GM18861 (cell line): ENCODE measurements at regions not wholly inside any gene's neighbourhood (a gene's known extent, or its start where the extent isn't known, plus 50 kb on each side); places are given as distances from the start of the nearest gene placed in this dataset.
"Not testable (repeated sequence)": the region's sequence is repeated elsewhere in the genome, so short reads cannot be mapped to it uniquely, and the experiment has no call there.

Source experiments
- ATAC-seq: cut with Tn5 transposase; IDR thresholded peaks from one replicate; pipeline ENCODE4 v1.9.1; 2021; ENCODE audit not compliant: unreplicated experiment

GRCh38 chr3:116981089-116981488 is 271.5 kb downstream of the TUSC7 start:
- no peak for ATAC-seq

GRCh38 chr3:116984301-116984700 is 274.7 kb downstream of the TUSC7 start:
- no peak for ATAC-seq

GRCh38 chr3:116994351-116994879 is 284.8 kb downstream of the TUSC7 start:
- no peak for ATAC-seq

GRCh38 chr3:117003501-117003900 is 293.9 kb downstream of the TUSC7 start:
- no peak for ATAC-seq

DNA sequence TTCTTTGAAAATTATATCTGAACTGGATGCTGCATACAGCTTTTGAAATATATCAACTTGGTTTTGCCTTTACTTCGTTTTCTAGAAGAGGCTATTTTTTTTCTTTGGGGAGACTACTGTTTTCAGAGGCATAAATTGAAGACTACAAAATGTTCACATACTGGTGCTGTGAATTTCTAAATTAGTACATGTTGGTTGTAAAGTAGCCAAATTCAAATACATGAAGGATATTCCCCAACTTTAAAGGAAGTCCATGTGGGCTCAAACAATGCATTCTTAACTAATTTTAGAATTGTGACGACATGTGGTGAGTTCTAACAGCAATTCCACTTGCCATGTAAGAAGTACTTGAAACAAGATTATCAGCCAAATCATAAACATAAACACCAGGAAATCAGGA is 295.7 kb downstream of the TUSC7 start:
- no peak for ATAC-seq

DNA sequence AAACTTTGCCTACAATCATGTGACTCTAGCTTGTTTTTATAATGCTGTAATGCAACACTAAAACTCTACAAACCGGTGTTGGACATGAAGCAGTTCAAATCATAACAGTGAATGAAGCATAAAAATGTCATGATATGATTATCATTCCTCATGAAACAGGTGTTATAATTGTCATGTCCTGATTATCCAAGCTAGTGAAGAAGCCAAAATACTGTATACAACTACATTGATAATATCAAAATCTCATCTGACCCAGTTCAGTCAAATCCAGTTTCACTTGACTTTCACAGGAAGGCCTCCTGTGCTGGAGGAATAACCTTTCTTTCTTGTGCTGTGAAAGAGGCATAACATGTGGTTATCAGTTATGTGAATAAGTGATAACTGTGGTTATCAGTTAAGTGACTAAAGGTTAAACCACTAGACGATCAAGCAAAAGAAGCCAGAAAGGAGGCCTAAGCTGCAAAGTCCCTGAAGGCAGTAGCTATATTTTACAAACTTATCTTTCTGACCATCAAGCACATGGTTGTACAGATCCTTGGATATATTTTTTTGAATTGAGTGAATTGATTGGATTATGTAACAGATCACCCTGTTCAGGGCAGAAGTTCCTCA is 296.4 kb downstream of the TUSC7 start:
- ATAC-seq = no peak

GRCh38 chr3:117010318-117010717 is 300.7 kb downstream of the TUSC7 start:
- no peak for ATAC-seq

- ATAC-seq = no peak
Measured at GRCh38 chr3:117011687-117012250, 302.2 kb downstream of the TUSC7 start.

DNA sequence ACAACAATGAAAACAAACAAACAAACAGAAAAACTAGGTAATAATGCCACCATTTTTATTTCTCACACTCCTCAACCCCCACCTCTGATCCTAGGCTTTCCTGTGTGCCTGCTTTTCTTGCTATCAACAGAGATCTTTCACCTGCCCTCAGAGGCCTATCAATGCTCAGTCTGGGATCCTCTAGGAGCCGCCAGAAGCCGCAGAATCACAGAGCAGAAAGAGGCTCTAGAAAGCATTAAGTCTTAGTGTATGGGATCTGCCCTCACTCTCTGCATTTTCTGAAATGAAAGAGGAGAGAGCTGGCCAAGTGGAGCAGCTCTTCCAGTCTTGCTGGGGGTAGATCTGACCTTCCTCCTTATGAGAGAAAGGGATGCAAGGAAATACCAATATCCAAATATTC is 306.8 kb downstream of the TUSC7 start:
- ATAC-seq = no peak

- peak; percentile 63 for ATAC-seq
Measured at GRCh38 chr3:117017135-117017894, 307.7 kb downstream of the TUSC7 start.

- no peak for ATAC-seq
Measured at GRCh38 chr3:117018655-117019054, 309.1 kb downstream of the TUSC7 start.

GRCh38 chr3:117019082-117019713 is 309.6 kb downstream of the TUSC7 start:
- ATAC-seq = peak; percentile 50

GRCh38 chr3:117026401-117026800 is 316.8 kb downstream of the TUSC7 start:
- ATAC-seq = no peak

DNA sequence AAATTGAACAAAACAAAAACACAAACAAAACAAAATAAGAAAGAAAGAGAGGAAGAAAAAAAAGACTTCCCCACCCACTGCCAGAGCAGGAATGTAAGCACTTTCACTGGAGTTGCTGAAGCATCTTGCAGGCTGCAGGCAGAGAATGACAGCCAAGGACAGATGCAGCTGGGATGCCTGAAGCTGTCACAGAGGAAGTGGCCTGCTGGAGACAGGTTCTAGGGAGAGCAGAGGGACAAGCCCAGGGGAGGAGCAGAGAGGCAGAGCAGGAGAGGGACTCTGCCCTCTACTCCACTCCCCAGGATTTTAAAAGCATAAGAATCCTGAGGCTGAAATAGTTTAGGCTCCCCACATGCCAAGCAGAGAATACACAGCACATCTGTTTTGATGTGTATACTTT is 326.2 kb downstream of the TUSC7 start:
- ATAC-seq = no peak

DNA sequence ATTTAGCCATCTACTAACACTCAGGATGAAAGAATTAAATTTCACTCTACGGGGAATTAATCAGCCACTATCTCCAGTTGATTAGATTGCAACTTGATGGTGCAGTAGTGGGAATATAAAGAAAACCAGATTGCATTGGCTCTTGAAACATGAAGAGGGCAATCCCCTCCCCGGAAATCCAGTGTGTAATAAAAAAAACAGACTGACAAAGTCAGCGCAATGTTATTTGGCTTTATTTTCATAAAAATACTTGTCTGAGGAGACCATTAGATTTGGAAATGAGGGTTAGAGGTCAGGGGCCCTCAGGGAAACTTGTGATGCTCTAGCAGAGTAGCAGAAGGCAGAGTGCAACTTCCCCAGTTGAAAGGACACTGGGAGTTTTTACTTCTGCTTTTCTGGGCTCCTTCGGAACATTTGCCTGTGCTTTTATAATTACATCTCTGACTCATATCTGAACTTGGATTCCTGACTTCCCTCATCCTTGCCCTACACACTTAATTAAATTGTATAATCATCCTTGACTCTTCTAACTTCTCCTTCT is 326.8 kb downstream of the TUSC7 start:
- ATAC-seq = no peak

DNA sequence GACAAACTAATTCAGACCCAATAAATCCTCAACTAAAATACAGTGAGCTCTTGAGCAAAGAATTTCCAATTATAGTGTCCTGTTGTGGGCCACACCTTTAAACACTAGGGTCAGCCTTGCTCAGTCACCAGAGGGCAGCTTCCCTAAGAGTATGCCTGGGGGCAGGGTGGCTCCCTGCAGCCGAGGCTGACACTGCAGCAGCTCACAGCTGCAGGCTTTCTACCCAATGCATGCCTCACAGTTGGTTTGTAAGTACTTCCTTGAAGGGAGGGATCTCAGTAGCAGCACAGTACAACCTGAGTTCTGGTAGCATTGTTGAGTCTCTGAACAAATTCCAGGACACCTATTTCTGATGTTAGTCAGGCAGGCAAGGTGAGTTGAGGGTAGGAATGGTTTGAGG is 335.6 kb downstream of the TUSC7 start:
- ATAC-seq = no peak

- ATAC-seq = no peak
Measured at GRCh38 chr3:117047951-117048705, 338.5 kb downstream of the TUSC7 start.

GRCh38 chr3:117052395-117052794 is 342.8 kb downstream of the TUSC7 start:
- ATAC-seq = no peak

GRCh38 chr3:117054556-117054955 is 345.0 kb downstream of the TUSC7 start:
- ATAC-seq = no peak

GRCh38 chr3:117056946-117057345 is 347.4 kb downstream of the TUSC7 start:
- ATAC-seq = not testable (repeated sequence)
